GM12874 (cell line): ENCODE measurements at regions not wholly inside any gene's neighbourhood (a gene's known extent, or its start where the extent isn't known, plus 50 kb on each side); places are given as distances from the start of the nearest gene placed in this dataset.

Experiments
- CTCF ChIP-seq: IDR thresholded peaks from 2 replicates; pipeline ENCODE4 v1.5.1; 2011; ENCODE audit warnings: low read depth, mild to moderate bottlenecking, control low read depth, low read length, moderate library complexity; ENCODE audit not compliant: insufficient read depth

- no peak for TF ChIP-seq CTCF
Observed at GRCh38 chr9:13816837-13817236, 497.1 kb downstream of the NFIB start.

- no peak for TF ChIP-seq CTCF
Observed at GRCh38 chr9:13814647-13815400, 499.1 kb downstream of the NFIB start.

- no peak for TF ChIP-seq CTCF
Observed at GRCh38 chr9:13811876-13812275, 502.1 kb downstream of the NFIB start.

- TF ChIP-seq CTCF: no peak
Observed at GRCh38 chr9:13810510-13810909, 503.4 kb downstream of the NFIB start.

- TF ChIP-seq CTCF: no peak
Observed at GRCh38 chr9:13809401-13809800, 504.5 kb downstream of the NFIB start.

- TF ChIP-seq CTCF: no peak
Observed at GRCh38 chr9:13807118-13807517, 506.8 kb downstream of the NFIB start.

- no peak for TF ChIP-seq CTCF
Observed at GRCh38 chr9:13806714-13807113, 507.2 kb downstream of the NFIB start.
